ENCODE measurements at regions not wholly inside any gene's neighbourhood (a gene's known extent, or its start where the extent isn't known, plus 50 kb on each side); places are given as distances from the start of the nearest gene placed in this dataset.

DNA sequence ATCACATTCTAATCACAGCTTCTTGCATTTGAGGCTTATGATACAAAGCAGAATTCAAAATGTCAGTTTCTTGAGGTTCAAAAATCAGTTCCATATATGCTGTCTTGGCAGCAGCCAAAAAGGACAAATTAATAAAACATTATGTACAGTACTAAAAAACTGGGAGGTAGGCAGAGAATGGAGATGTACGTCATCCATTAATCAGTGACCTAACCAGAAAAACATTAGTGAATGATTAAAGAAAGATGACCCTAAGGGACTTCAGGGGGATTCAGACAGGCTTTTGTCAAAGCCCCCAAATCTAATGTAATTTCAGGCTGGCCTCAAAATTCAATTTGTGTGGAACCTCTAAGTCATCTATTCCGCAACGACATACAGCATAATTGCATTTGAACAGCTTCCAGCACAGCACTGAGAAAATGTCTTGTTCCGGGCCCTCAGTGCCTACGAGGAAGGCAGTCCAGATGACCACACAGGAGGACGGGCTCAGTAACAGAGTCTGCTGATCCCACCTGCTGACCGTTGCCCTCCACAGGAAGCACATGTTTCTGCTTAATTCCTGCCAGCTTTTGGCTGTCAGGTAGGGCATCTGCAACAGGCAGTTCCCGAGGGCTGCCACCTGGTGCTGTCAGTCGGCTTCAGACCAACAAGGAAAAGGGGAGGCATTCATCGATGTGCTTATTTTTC is 83.8 kb upstream of the HHIP start:
- no peak overlapping the region for H3K4me3 ChIP-seq (ENCODE audit: control insufficient read depth, low read depth, low read length)
- peak; percentile 23 for DNase-seq (ENCODE audit: low read depth)
- TF ChIP-seq, protein P1, sequence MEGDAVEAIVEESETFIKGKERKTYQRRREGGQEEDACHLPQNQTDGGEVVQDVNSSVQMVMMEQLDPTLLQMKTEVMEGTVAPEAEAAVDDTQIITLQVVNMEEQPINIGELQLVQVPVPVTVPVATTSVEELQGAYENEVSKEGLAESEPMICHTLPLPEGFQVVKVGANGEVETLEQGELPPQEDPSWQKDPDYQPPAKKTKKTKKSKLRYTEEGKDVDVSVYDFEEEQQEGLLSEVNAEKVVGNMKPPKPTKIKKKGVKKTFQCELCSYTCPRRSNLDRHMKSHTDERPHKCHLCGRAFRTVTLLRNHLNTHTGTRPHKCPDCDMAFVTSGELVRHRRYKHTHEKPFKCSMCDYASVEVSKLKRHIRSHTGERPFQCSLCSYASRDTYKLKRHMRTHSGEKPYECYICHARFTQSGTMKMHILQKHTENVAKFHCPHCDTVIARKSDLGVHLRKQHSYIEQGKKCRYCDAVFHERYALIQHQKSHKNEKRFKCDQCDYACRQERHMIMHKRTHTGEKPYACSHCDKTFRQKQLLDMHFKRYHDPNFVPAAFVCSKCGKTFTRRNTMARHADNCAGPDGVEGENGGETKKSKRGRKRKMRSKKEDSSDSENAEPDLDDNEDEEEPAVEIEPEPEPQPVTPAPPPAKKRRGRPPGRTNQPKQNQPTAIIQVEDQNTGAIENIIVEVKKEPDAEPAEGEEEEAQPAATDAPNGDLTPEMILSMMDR (conservative IDR thresholded peaks at IDR 0.05; ENCODE audit: control insufficient read depth, insufficient read depth, low read depth, low read length): no peak

DNA sequence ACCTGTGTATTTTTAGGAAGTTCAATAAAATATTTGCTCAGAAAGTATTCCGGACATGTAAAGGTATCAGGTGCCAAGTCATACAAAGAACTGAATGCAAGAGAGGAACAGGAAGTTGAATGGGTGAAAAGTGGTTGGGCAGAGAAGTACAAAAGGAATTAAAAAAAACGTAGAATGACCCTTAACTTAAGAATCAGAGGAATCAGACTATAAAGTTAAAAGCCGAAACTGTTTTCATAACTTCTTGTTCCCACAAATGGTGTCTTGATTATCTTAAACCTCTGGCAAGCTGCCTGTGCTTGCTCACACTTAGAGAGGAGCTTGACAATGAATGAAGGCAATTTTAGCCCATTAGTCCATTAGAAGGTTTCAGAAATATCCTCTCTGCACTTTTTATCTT is 81.6 kb upstream of the HHIP start:
- DNase-seq (ENCODE audit: low read depth): no peak
- TF ChIP-seq, protein P1 (conservative IDR thresholded peaks at IDR 0.05; ENCODE audit: control insufficient read depth, insufficient read depth, low read depth, low read length): no peak
- no peak overlapping the region for H3K4me3 ChIP-seq (ENCODE audit: control insufficient read depth, low read depth, low read length)

DNA sequence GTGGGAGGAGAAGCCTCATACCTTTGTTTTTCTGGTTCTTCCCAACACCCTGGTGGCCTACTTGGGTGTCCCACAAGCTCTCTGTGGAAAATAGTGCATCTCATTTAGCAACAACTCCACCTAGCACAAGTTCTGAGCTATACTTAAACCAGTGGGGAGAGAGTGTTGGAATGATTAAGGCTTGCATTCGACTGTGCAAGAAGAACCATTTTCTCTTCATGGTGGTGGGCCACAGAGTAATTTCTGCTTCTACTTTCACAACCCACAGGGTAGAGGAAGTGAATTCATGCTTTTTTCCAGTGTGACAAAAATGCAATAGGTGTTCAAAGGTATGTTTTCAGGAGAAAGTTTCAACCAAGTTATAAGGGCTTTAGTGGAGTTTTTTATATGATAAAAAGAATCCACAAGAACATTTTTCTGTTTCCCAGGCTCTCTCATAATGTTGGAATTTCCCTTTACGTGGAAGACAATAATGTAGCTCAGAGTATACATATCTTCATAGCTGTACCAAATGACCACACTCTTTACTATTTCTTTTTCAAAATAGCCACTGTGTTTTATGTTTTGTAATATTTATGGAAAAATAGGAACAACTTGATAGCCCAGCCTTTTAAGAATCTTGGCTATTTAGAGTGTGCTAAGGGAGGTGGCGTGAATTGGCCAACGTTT is 80.3 kb upstream of the HHIP start:
- H3K4me3 ChIP-seq (ENCODE audit: control insufficient read depth, low read depth, low read length): no peak overlapping the region
- DNase-seq (ENCODE audit: low read depth): no peak
- TF ChIP-seq, protein P1 (conservative IDR thresholded peaks at IDR 0.05; ENCODE audit: control insufficient read depth, insufficient read depth, low read depth, low read length): no peak

DNA sequence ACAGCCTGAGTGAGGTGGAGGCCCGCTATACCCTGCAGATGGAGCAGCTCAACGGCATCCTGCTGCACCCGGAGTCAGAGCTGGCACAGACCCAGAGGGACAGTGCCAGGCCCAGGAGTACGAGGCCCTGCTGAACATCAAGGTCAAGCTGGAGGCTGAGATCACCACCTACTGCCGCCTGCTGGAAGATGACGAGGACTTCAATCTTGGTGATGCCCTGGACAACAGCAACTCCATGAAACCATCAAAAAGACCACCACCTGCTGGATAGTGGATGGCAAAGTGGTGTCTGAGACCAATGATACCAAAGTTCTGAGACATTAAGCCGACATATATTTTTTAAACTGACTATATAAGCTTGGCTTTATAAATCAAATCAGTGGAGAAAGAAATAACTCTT is 73.3 kb upstream of the HHIP start:
- no peak overlapping the region for H3K4me3 ChIP-seq (ENCODE audit: control insufficient read depth, low read depth, low read length)
- no peak for DNase-seq (ENCODE audit: low read depth)
- TF ChIP-seq, protein P1 (conservative IDR thresholded peaks at IDR 0.05; ENCODE audit: control insufficient read depth, insufficient read depth, low read depth, low read length): no peak

DNA sequence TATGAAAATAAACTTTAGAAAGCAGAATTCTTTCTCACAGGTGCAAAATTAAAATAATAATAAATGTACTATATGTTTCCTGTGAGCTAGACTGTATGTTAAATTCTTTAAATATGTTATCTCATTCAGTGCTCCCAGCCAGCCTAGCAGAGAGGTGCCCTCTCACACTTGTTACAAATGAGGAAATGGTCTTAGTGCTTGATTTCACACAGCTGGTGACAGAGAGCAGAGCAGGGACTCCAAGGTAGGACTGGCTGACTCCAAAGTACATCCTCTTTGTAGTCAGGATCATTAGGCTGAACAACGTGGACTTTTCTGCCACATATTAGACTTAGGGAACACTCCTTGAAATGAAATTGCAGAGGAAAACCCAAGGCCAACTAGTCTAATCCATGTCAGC is 72.0 kb upstream of the HHIP start:
- H3K4me3 ChIP-seq (ENCODE audit: control insufficient read depth, low read depth, low read length): no peak overlapping the region
- TF ChIP-seq, protein P1 (conservative IDR thresholded peaks at IDR 0.05; ENCODE audit: control insufficient read depth, insufficient read depth, low read depth, low read length): no peak
- DNase-seq (ENCODE audit: low read depth): no peak

DNA sequence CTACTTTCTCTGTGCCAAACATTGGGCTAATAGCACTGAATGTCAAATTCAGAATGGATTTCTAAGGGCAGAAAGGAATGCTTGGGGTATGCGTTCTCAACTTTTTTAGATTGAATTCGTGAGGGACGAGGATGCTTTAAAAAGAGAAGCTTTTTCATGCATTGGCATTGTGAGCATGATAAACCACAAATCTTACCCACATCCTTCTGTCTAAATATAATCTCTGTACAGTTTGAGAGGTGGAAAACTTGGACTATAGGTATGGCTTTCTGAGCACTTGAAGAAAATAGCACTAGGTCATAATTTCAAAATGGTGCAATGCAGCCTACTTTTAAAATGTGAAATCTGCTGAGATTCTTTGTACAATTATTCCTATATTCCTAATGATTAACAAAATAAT is 71.4 kb upstream of the HHIP start:
- TF ChIP-seq, protein P1 (conservative IDR thresholded peaks at IDR 0.05; ENCODE audit: control insufficient read depth, insufficient read depth, low read depth, low read length): no peak
- no peak for DNase-seq (ENCODE audit: low read depth)
- no peak overlapping the region for H3K4me3 ChIP-seq (ENCODE audit: control insufficient read depth, low read depth, low read length)

All from fibroblast of mammary gland (primary cell).